Transverse colon (tissue), 4 donors: ENCODE measurements at regions not wholly inside any gene's neighbourhood (a gene's known extent, or its start where the extent isn't known, plus 50 kb on each side); places are given as distances from the start of the nearest gene placed in this dataset.

Experiments used
- CTCF ChIP-seq, 5 experiments: fragments of 200-600 bp in 3 of 5; fragments of 450-650 bp in 2 of 5; sonication (generic) in 3 of 5; IDR thresholded peaks; 1 replicate in 2 of 5; 2 replicates in 3 of 5; pipeline ENCODE4 v1.5.1; 2016 to 2017; ENCODE audit warnings: antibody characterized with exemption in 5 of 5, inconsistent platforms in 3 of 5, mild to moderate bottlenecking in 2 of 5, moderate library complexity in 1 of 5
- EP300 ChIP-seq: sonication (generic); formaldehyde crosslinking; IDR thresholded peaks from one replicate; pipeline ENCODE4 v1.6.1; 2017; ENCODE audit warnings: antibody characterized with exemption, low read depth
- POLR2A ChIP-seq: fragments of 450-650 bp; IDR thresholded peaks from one replicate; pipeline ENCODE4 v1.6.1; 2016; ENCODE audit warnings: antibody characterized with exemption, mild to moderate bottlenecking, moderate library complexity
- POLR2AphosphoS5 ChIP-seq, 3 donors: sonication (generic); formaldehyde crosslinking; IDR thresholded peaks; one replicate each; pipeline ENCODE4 v1.6.1; 2016; ENCODE audit warnings: antibody characterized with exemption in 3 of 3

- TF ChIP-seq POLR2AphosphoS5 (IDR thresholded peaks at IDR 0.05), result no peak
- no peak for TF ChIP-seq POLR2A
- no peak for TF ChIP-seq CTCF (IDR thresholded peaks at IDR 0.05)
- no peak for TF ChIP-seq EP300
Observed at GRCh38 chr9:16344343-16344742, 526.1 kb downstream of the BNC2 start.
